GM12878 (cell line): ENCODE measurements at regions not wholly inside any gene's neighbourhood (a gene's known extent, or its start where the extent isn't known, plus 50 kb on each side); places are given as distances from the start of the nearest gene placed in this dataset.

ENCODE experiments used
- ATF2 ChIP-seq: IDR thresholded peaks from 2 replicates; pipeline ENCODE4 v1.6.1; 2012; ENCODE audit warnings: low read length, inconsistent platforms
- BHLHE40 ChIP-seq, 2 experiments: fragments of 450-650 bp in 1 of 2; IDR thresholded peaks; 2 replicates each; pipeline ENCODE4 v1.6.1; 2011 to 2017; ENCODE audit warnings: low read depth in 2 of 2, borderline replicate concordance in 1 of 2, improper control_type of control experiment in 1 of 2, low read length in 1 of 2, mild to moderate bottlenecking in 1 of 2
- BMI1 ChIP-seq: fragments of 450-650 bp; IDR thresholded peaks from 2 replicates; pipeline ENCODE4 v1.6.1; 2016; ENCODE audit warnings: mild to moderate bottlenecking, moderate library complexity, borderline replicate concordance
- CBX3 ChIP-seq: fragments of 200-600 bp; sonication (generic); IDR thresholded peaks from 2 replicates; pipeline ENCODE4 v1.6.1; 2016; ENCODE audit warnings: low read depth, borderline replicate concordance
- EED ChIP-seq: sonication (generic); IDR thresholded peaks from 2 replicates; pipeline ENCODE4 v1.6.1; 2016; ENCODE audit warnings: antibody characterized with exemption, low read depth
- FOXK2 ChIP-seq: fragments of 450-650 bp; IDR thresholded peaks from 2 replicates; pipeline ENCODE4 v1.6.1; 2017; ENCODE audit warnings: mild to moderate bottlenecking, moderate library complexity
- NFXL1 ChIP-seq: fragments of 450-650 bp; IDR thresholded peaks from 2 replicates; pipeline ENCODE4 v1.6.1; 2017; ENCODE audit warnings: antibody characterized with exemption, mild to moderate bottlenecking, borderline replicate concordance
- PBX3 ChIP-seq: IDR thresholded peaks from 2 replicates; pipeline ENCODE4 v1.6.1; 2011; ENCODE audit warnings: mild to moderate bottlenecking, low read depth, low read length, moderate library complexity; ENCODE audit not compliant: insufficient replicate concordance
- PML ChIP-seq: IDR thresholded peaks from 2 replicates; pipeline ENCODE4 v1.6.1; 2012; ENCODE audit warnings: low read length, inconsistent platforms
- RAD21 ChIP-seq: IDR thresholded peaks from 2 replicates; pipeline ENCODE4 v1.6.1; 2011; ENCODE audit warnings: mild to moderate bottlenecking, low read depth, low read length, moderate library complexity; ENCODE audit not compliant: insufficient read depth
- RCOR1 ChIP-seq: conservative IDR thresholded peaks from 2 replicates; pipeline ENCODE4 v1.6.1; 2012; ENCODE audit warnings: low read depth, low read length, improper control_type of control experiment
- SMARCA5 ChIP-seq: fragments of 450-650 bp; IDR thresholded peaks from 2 replicates; pipeline ENCODE4 v1.6.1; 2017; ENCODE audit warnings: mild to moderate bottlenecking
- TBL1XR1 ChIP-seq: IDR thresholded peaks from 2 replicates; pipeline ENCODE4 v1.6.1; 2012; ENCODE audit warnings: low read depth, low read length, improper control_type of control experiment
- WRNIP1 ChIP-seq: IDR thresholded peaks from 2 replicates; pipeline ENCODE4 v1.6.1; 2011; ENCODE audit warnings: low read depth, low read length, improper control_type of control experiment, borderline replicate concordance
- YBX1 ChIP-seq: fragments of 450-650 bp; IDR thresholded peaks from 2 replicates; pipeline ENCODE4 v1.6.1; 2016; ENCODE audit warnings: antibody characterized with exemption
- ZBTB4 ChIP-seq: fragments of 450-650 bp; formaldehyde crosslinking; IDR thresholded peaks from 2 replicates; pipeline ENCODE4 v1.4.0; 2022; ENCODE audit warnings: mild to moderate bottlenecking, moderate library complexity
- ZNF24 ChIP-seq: fragments of 450-650 bp; IDR thresholded peaks from 2 replicates; pipeline ENCODE4 v1.6.1; 2017; ENCODE audit warnings: antibody characterized with exemption, mild to moderate bottlenecking
- TF ChIP-seq, protein P1 (sequence below): fragments of 450-650 bp; IDR thresholded peaks from 2 replicates; pipeline ENCODE4 v1.6.1; 2017; ENCODE audit warnings: antibody characterized with exemption, mild to moderate bottlenecking, moderate library complexity
- TF ChIP-seq, protein P2 (sequence below): IDR thresholded peaks from 2 replicates; pipeline ENCODE4 v1.6.1; 2012; ENCODE audit warnings: low read depth, low read length, improper control_type of control experiment
- TF ChIP-seq, protein P3 (sequence below): fragments of 450-650 bp; IDR thresholded peaks from 2 replicates; pipeline ENCODE4 v1.6.1; 2017; ENCODE audit warnings: borderline replicate concordance

GRCh38 chr12:92045852-92046251 is 99.8 kb downstream of the BTG1 start (continued):
- no peak for TF ChIP-seq ATF2
- TF ChIP-seq BMI1: no peak
- no peak for TF ChIP-seq SMARCA5
- TF ChIP-seq PBX3: no peak
- no peak for TF ChIP-seq RAD21
- TF ChIP-seq EED: no peak
- TF ChIP-seq, protein P1, sequence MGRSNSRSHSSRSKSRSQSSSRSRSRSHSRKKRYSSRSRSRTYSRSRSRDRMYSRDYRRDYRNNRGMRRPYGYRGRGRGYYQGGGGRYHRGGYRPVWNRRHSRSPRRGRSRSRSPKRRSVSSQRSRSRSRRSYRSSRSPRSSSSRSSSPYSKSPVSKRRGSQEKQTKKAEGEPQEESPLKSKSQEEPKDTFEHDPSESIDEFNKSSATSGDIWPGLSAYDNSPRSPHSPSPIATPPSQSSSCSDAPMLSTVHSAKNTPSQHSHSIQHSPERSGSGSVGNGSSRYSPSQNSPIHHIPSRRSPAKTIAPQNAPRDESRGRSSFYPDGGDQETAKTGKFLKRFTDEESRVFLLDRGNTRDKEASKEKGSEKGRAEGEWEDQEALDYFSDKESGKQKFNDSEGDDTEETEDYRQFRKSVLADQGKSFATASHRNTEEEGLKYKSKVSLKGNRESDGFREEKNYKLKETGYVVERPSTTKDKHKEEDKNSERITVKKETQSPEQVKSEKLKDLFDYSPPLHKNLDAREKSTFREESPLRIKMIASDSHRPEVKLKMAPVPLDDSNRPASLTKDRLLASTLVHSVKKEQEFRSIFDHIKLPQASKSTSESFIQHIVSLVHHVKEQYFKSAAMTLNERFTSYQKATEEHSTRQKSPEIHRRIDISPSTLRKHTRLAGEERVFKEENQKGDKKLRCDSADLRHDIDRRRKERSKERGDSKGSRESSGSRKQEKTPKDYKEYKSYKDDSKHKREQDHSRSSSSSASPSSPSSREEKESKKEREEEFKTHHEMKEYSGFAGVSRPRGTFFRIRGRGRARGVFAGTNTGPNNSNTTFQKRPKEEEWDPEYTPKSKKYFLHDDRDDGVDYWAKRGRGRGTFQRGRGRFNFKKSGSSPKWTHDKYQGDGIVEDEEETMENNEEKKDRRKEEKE: no peak
- no peak for TF ChIP-seq NFXL1
- no peak for TF ChIP-seq CBX3
- TF ChIP-seq BHLHE40 (IDR thresholded peaks at IDR 0.05; ENCODE audit: borderline replicate concordance in 1 of 2, low read depth in 2 of 2, low read length in 1 of 2): peak in 1 of 2 experiments; percentile 44; a peak in 2 of 4 replicates
- TF ChIP-seq WRNIP1: no peak
- TF ChIP-seq ZNF24: no peak
- TF ChIP-seq TBL1XR1: no peak
- no peak for TF ChIP-seq PML
- TF ChIP-seq FOXK2: no peak
- TF ChIP-seq ZBTB4 (CRISPR knock-in tag): no peak
- TF ChIP-seq, protein P2, sequence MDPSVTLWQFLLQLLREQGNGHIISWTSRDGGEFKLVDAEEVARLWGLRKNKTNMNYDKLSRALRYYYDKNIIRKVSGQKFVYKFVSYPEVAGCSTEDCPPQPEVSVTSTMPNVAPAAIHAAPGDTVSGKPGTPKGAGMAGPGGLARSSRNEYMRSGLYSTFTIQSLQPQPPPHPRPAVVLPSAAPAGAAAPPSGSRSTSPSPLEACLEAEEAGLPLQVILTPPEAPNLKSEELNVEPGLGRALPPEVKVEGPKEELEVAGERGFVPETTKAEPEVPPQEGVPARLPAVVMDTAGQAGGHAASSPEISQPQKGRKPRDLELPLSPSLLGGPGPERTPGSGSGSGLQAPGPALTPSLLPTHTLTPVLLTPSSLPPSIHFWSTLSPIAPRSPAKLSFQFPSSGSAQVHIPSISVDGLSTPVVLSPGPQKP: no peak
- TF ChIP-seq, protein P3, sequence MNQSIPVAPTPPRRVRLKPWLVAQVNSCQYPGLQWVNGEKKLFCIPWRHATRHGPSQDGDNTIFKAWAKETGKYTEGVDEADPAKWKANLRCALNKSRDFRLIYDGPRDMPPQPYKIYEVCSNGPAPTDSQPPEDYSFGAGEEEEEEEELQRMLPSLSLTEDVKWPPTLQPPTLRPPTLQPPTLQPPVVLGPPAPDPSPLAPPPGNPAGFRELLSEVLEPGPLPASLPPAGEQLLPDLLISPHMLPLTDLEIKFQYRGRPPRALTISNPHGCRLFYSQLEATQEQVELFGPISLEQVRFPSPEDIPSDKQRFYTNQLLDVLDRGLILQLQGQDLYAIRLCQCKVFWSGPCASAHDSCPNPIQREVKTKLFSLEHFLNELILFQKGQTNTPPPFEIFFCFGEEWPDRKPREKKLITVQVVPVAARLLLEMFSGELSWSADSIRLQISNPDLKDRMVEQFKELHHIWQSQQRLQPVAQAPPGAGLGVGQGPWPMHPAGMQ: no peak
- TF ChIP-seq RCOR1: no peak
- TF ChIP-seq YBX1: no peak
